ENCODE measurements at regions not wholly inside any gene's neighbourhood (a gene's known extent, or its start where the extent isn't known, plus 50 kb on each side); places are given as distances from the start of the nearest gene placed in this dataset.

DNA sequence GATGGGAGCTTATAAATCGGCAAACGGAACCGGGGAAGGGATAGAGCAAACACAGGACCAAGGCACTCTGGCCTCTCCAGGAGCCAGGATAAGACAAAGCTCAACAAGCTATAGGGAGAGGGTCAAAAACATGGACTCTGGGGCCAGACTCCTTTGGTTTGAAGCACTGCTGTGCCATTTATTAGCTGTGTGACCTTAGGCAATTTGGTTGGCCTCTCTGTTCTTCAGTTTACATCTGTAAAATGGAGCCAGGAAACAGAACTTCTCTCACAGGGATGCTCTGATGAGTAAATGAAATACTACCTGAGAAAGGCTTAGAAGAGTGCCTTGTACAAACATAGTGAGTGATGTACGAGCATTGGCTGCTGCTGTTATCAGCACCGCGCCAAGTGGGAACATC is 213.3 kb upstream of the PWP1 start:
- TF ChIP-seq, protein P1, sequence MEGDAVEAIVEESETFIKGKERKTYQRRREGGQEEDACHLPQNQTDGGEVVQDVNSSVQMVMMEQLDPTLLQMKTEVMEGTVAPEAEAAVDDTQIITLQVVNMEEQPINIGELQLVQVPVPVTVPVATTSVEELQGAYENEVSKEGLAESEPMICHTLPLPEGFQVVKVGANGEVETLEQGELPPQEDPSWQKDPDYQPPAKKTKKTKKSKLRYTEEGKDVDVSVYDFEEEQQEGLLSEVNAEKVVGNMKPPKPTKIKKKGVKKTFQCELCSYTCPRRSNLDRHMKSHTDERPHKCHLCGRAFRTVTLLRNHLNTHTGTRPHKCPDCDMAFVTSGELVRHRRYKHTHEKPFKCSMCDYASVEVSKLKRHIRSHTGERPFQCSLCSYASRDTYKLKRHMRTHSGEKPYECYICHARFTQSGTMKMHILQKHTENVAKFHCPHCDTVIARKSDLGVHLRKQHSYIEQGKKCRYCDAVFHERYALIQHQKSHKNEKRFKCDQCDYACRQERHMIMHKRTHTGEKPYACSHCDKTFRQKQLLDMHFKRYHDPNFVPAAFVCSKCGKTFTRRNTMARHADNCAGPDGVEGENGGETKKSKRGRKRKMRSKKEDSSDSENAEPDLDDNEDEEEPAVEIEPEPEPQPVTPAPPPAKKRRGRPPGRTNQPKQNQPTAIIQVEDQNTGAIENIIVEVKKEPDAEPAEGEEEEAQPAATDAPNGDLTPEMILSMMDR (conservative IDR thresholded peaks at IDR 0.05 in 1 of 2, IDR thresholded peaks at IDR 0.05 in 1 of 2; ENCODE audit: low read depth in 1 of 2, low read length in 2 of 2), result no peak
- TF ChIP-seq EZH2 (IDR thresholded peaks at IDR 0.05; ENCODE audit: low read length, missing control alignments), result no peak
- H3K27me3 ChIP-seq (ENCODE audit: control insufficient read depth, insufficient read depth, low read length), result no peaks in the 10 kb centered on the region
- no peaks in the 10 kb centered on the region for H3K4me1 ChIP-seq (ENCODE audit: control insufficient read depth, extremely low read depth, insufficient read depth, low read length)
- no peaks in the 10 kb centered on the region for H4K20me1 ChIP-seq (ENCODE audit: control insufficient read depth, extremely low read depth, insufficient read depth, low read length)
- no peak overlapping the region for H3K4me2 ChIP-seq (ENCODE audit: extremely low read depth, insufficient read depth, low read length)
- H3K36me3 ChIP-seq (ENCODE audit: control insufficient read depth, insufficient read depth, low read length), result no peaks in the 10 kb centered on the region
- H3K9me3 ChIP-seq (ENCODE audit: control insufficient read depth, insufficient read depth, low read depth, low read length), result no peaks in the 10 kb centered on the region
- H2AFZ ChIP-seq (ENCODE audit: low read length), result no peak overlapping the region
- DNase-seq (ENCODE audit: low read depth in 2 of 2), result no peak
- no peak overlapping the region for H3K9ac ChIP-seq (ENCODE audit: insufficient read depth, low read length)
- H3K4me3 ChIP-seq (replicated peaks in 1 of 4; ENCODE audit: control extremely low read depth in 1 of 4, insufficient read depth in 1 of 4, low read depth in 3 of 4, low read length in 4 of 4), result no peak overlapping the region
- no peak overlapping the region for H3K27ac ChIP-seq (ENCODE audit: insufficient read depth, low read length)
- H3K79me2 ChIP-seq (ENCODE audit: control insufficient read depth, insufficient read depth, low read length), result no peaks in the 10 kb centered on the region

DNA sequence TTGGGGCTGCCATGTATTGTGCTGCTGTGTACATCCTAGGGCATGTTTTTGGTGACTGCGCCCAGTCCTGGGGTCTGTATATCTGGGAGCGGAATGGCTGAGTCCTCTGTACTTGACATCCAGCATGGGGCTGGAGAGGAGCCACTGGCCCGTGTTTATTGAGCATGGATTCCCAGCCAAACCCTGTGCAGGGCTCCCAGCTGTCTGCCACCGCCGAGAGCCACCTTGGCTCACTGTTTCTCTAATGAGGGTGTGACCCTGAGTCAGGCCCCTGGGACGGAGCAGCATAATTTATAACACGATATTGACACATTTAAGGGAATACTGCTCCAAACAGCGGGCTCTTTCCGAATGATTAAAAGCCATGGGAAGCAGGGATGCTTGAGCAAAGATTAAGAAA is 211.5 kb upstream of the PWP1 start:
- H3K9me3 ChIP-seq (ENCODE audit: control insufficient read depth, insufficient read depth, low read depth, low read length), result no peaks in the 10 kb centered on the region
- no peak overlapping the region for H3K4me3 ChIP-seq (replicated peaks in 1 of 4; ENCODE audit: control extremely low read depth in 1 of 4, insufficient read depth in 1 of 4, low read depth in 3 of 4, low read length in 4 of 4)
- H3K79me2 ChIP-seq (ENCODE audit: control insufficient read depth, insufficient read depth, low read length), result no peaks in the 10 kb centered on the region
- TF ChIP-seq, protein P1 (conservative IDR thresholded peaks at IDR 0.05 in 1 of 2, IDR thresholded peaks at IDR 0.05 in 1 of 2; ENCODE audit: low read depth in 1 of 2, low read length in 2 of 2), result no peak
- no peak for TF ChIP-seq EZH2 (IDR thresholded peaks at IDR 0.05; ENCODE audit: low read length, missing control alignments)
- no peak overlapping the region for H2AFZ ChIP-seq (ENCODE audit: low read length)
- H3K9ac ChIP-seq (ENCODE audit: insufficient read depth, low read length), result no peak overlapping the region
- no peak overlapping the region for H3K27ac ChIP-seq (ENCODE audit: insufficient read depth, low read length)
- no peaks in the 10 kb centered on the region for H3K36me3 ChIP-seq (ENCODE audit: control insufficient read depth, insufficient read depth, low read length)
- no peak for DNase-seq (ENCODE audit: low read depth in 2 of 2)
- H4K20me1 ChIP-seq (ENCODE audit: control insufficient read depth, extremely low read depth, insufficient read depth, low read length), result no peaks in the 10 kb centered on the region
- H3K4me1 ChIP-seq (ENCODE audit: control insufficient read depth, extremely low read depth, insufficient read depth, low read length), result no peaks in the 10 kb centered on the region
- no peaks in the 10 kb centered on the region for H3K27me3 ChIP-seq (ENCODE audit: control insufficient read depth, insufficient read depth, low read length)
- H3K4me2 ChIP-seq (ENCODE audit: extremely low read depth, insufficient read depth, low read length), result no peak overlapping the region

DNA sequence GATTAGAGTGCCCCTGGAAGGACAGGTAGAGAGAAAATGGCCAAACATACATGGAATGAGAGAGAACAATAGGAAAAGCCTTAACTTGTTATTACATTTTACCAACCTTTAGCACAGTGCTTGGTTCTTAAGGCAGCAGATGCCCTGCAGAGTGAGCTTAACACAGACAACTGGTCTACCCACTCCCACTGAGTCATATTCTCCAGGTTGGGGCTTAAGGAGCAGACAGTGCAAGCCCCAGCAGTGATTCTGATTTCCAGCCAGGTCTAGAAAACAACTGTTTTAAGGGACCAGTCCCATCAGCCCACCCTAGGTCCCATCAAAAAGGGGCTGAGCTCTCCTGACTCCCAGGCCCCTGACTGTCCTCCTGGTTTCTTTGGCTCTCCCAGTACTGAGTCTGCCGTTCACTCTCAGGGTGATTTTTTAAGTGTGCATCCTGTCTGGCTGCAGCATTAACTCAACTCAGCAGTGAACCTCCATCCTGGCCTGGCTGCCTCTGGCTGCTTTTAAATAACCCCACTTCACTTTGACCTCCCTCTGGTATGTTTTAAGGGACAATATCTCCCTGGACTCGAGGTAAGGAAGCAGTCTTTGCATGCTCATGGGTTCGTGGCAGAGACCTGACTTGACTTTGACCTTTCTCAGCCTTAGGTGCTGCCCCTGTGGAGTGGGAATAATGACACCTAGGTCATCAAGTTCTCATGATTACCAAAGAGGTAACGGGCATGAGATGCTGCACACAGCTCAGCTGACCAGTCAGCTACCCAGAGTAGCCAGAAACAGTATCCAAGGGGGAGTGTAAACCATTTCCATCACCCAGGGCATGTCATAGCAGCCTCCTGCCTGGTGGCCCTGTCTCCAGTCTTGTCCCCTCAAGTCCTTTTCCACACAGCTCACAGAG is 210.7 kb upstream of the PWP1 start:
- no peaks in the 10 kb centered on the region for H3K4me1 ChIP-seq (ENCODE audit: control insufficient read depth, extremely low read depth, insufficient read depth, low read length)
- H4K20me1 ChIP-seq (ENCODE audit: control insufficient read depth, extremely low read depth, insufficient read depth, low read length), result no peaks in the 10 kb centered on the region
- no peak overlapping the region for H3K4me3 ChIP-seq (replicated peaks in 1 of 4; ENCODE audit: control extremely low read depth in 1 of 4, insufficient read depth in 1 of 4, low read depth in 3 of 4, low read length in 4 of 4)
- H2AFZ ChIP-seq (ENCODE audit: low read length), result no peak overlapping the region
- H3K79me2 ChIP-seq (ENCODE audit: control insufficient read depth, insufficient read depth, low read length), result no peaks in the 10 kb centered on the region
- peak in 1 of 2 donors; percentile 45 for DNase-seq (ENCODE audit: low read depth in 2 of 2)
- no peak overlapping the region for H3K4me2 ChIP-seq (ENCODE audit: extremely low read depth, insufficient read depth, low read length)
- H3K9ac ChIP-seq (ENCODE audit: insufficient read depth, low read length), result no peak overlapping the region
- H3K27ac ChIP-seq (ENCODE audit: insufficient read depth, low read length), result no peak overlapping the region
- no peaks in the 10 kb centered on the region for H3K27me3 ChIP-seq (ENCODE audit: control insufficient read depth, insufficient read depth, low read length)
- no peak for TF ChIP-seq EZH2 (IDR thresholded peaks at IDR 0.05; ENCODE audit: low read length, missing control alignments)
- TF ChIP-seq, protein P1 (conservative IDR thresholded peaks at IDR 0.05 in 1 of 2, IDR thresholded peaks at IDR 0.05 in 1 of 2; ENCODE audit: low read depth in 1 of 2, low read length in 2 of 2), result no peak
- no peaks in the 10 kb centered on the region for H3K9me3 ChIP-seq (ENCODE audit: control insufficient read depth, insufficient read depth, low read depth, low read length)
- H3K36me3 ChIP-seq (ENCODE audit: control insufficient read depth, insufficient read depth, low read length), result no peaks in the 10 kb centered on the region

Measured in fibroblast of lung (primary cell).